ENCODE measurements at regions not wholly inside any gene's neighbourhood (a gene's known extent, or its start where the extent isn't known, plus 50 kb on each side); places are given as distances from the start of the nearest gene placed in this dataset.

GRCh38 chr9:89554307-89555035 is 50.3 kb upstream of the GADD45G start:
- DNase-seq, result no peak

GRCh38 chr9:89553451-89554010 is 51.3 kb upstream of the GADD45G start:
- DNase-seq, result no peak

GRCh38 chr9:89550346-89550927 is 52.5 kb upstream of the SEMA4D start:
- DNase-seq, result no peak

- peak; percentile 39 for DNase-seq
Observed at GRCh38 chr9:89549031-89549644, 51.2 kb upstream of the SEMA4D start.

GRCh38 chr9:89548071-89548638 is 50.2 kb upstream of the SEMA4D start:
- no peak for DNase-seq

Measured in NCI-H2171 (cell line).